Mammary epithelial cell (primary cell): ENCODE measurements at regions not wholly inside any gene's neighbourhood (a gene's known extent, or its start where the extent isn't known, plus 50 kb on each side); places are given as distances from the start of the nearest gene placed in this dataset.

Source experiments
- CTCF ChIP-seq, 2 donors: IDR thresholded peaks in 1 of 2; conservative IDR thresholded peaks in 1 of 2; 2 replicates each; pipeline ENCODE4 v1.5.1; 2011 to 2012; ENCODE audit warnings: inconsistent platforms in 2 of 2, low read length in 2 of 2, mild to moderate bottlenecking in 2 of 2, control low read depth in 1 of 2, low read depth in 1 of 2; ENCODE audit not compliant: insufficient read depth in 1 of 2; ENCODE audit errors: extremely low read depth in 1 of 2
- EZH2 ChIP-seq: IDR thresholded peaks from 2 replicates; pipeline ENCODE4 v1.6.1; 2012; ENCODE audit warnings: low read length, inconsistent platforms, borderline replicate concordance

GRCh38 chr2:172685467-172685866, 50.2 kb upstream of the RAPGEF4 start:
- TF ChIP-seq CTCF (conservative IDR thresholded peaks at IDR 0.05 in 1 of 2, IDR thresholded peaks at IDR 0.05 in 1 of 2; ENCODE audit: extremely low read depth in 1 of 2, insufficient read depth in 1 of 2, low read depth in 1 of 2, low read length in 2 of 2) (no peak), EZH2 (no peak)
